GM23248 (cell line): ENCODE measurements at regions not wholly inside any gene's neighbourhood (a gene's known extent, or its start where the extent isn't known, plus 50 kb on each side); places are given as distances from the start of the nearest gene placed in this dataset. TPM values are rescaled to one million over a fixed set of nuclear protein-coding genes. Genes with fewer than 3 reads are reported as not detected.
A peak's percentile ranks its signal among the peaks of the same experiment; 100 is the strongest.

Experiments used
- DNase-seq: peaks from one replicate; pipeline ENCODE4 v3.0.0-alpha.2; 2015
- H2AFZ ChIP-seq: fragments of 200-600 bp; sonication (generic); 2 replicates; pipeline ENCODE4 v1.6.1; 2016; ENCODE audit warnings: antibody characterized with exemption
- H3F3A ChIP-seq: fragments of 200-600 bp; sonication (generic); 2 replicates; pipeline ENCODE4 v1.6.1; 2016; ENCODE audit warnings: mild to moderate bottlenecking, antibody characterized with exemption, mixed run types; ENCODE audit not compliant: insufficient read depth
- H3K27ac ChIP-seq: fragments of 200-600 bp; sonication (generic); 2 replicates; pipeline ENCODE4 v1.5.1; 2016; ENCODE audit warnings: mild to moderate bottlenecking
- H3K27me3 ChIP-seq: fragments of 200-600 bp; sonication (generic); replicated peaks from 2 replicates; pipeline ENCODE4 v1.6.1; 2016; ENCODE audit warnings: mild to moderate bottlenecking; ENCODE audit not compliant: insufficient read depth
- H3K36me3 ChIP-seq: fragments of 200-600 bp; sonication (generic); 2 replicates; pipeline ENCODE4 v1.6.1; 2016; ENCODE audit warnings: low read depth, mild to moderate bottlenecking
- H3K4me1 ChIP-seq: fragments of 200-600 bp; sonication (generic); 2 replicates; pipeline ENCODE4 v1.6.1; 2016; ENCODE audit warnings: mild to moderate bottlenecking; ENCODE audit not compliant: insufficient read depth
- H3K4me2 ChIP-seq: fragments of 200-600 bp; sonication (generic); one replicate; pipeline ENCODE4 v1.6.1; 2016; ENCODE audit warnings: mild to moderate bottlenecking; ENCODE audit not compliant: unreplicated experiment
- H3K4me3 ChIP-seq: fragments of 200-600 bp; sonication (generic); 2 replicates; pipeline ENCODE4 v1.5.1; 2016; ENCODE audit warnings: mild to moderate bottlenecking
- H3K79me2 ChIP-seq: fragments of 200-600 bp; sonication (generic); 2 replicates; pipeline ENCODE4 v1.6.1; 2016; ENCODE audit warnings: mild to moderate bottlenecking; ENCODE audit not compliant: insufficient read depth
- H3K9ac ChIP-seq: fragments of 200-600 bp; sonication (generic); 2 replicates; pipeline ENCODE4 v1.6.1; 2016; ENCODE audit warnings: mild to moderate bottlenecking
- H3K9me2 ChIP-seq: fragments of 200-600 bp; sonication (generic); 2 replicates; pipeline ENCODE4 v1.6.1; 2016; ENCODE audit warnings: mixed run types, mild to moderate bottlenecking, moderate library complexity; ENCODE audit not compliant: insufficient read depth
- H3K9me3 ChIP-seq: fragments of 200-600 bp; sonication (generic); one replicate; pipeline ENCODE4 v1.6.1; 2017; ENCODE audit warnings: low read depth
- H4K20me1 ChIP-seq: fragments of 200-600 bp; sonication (generic); 2 replicates; pipeline ENCODE4 v1.6.0; 2016; ENCODE audit not compliant: insufficient read depth
- EZH2 ChIP-seq: fragments of 200-600 bp; sonication (generic); IDR thresholded peaks from 2 replicates; pipeline ENCODE4 v1.6.1; 2018; ENCODE audit warnings: antibody characterized with exemption, mild to moderate bottlenecking; ENCODE audit not compliant: insufficient read depth, poor library complexity, severe bottlenecking
- EZH2phosphoT487 ChIP-seq: fragments of 200-600 bp; sonication (generic); IDR thresholded peaks from 2 replicates; pipeline ENCODE4 v1.6.1; 2018; ENCODE audit warnings: antibody characterized with exemption, moderate library complexity, mild to moderate bottlenecking, low read depth; ENCODE audit not compliant: insufficient read depth
- WGBS, 2 experiments: methylation state at CpG; one replicate each; pipeline ENCODE4 v1.1.6; 2015 to 2017; ENCODE audit warnings: low lambda C conversion rate in 2 of 2, low coverage in 1 of 2; ENCODE audit errors: missing lambda C conversion rate in 2 of 2; 5-methylcytosine and 5-hydroxymethylcytosine counted together
- in situ Hi-C: fragments of 300-500 bp; cut with MboI; formaldehyde crosslinking; loops from 2 replicates; pipeline ENCODE4 v1.15.0; 2020
- small RNA-seq: library from RNA; depleted of rRNA; stranded (forward); fragments of <200 nt; gene quantifications from one replicate; pipeline ENCODE3, GENCODE V24; 2014; ENCODE audit warnings: low read depth, low replicate concordance

DNA sequence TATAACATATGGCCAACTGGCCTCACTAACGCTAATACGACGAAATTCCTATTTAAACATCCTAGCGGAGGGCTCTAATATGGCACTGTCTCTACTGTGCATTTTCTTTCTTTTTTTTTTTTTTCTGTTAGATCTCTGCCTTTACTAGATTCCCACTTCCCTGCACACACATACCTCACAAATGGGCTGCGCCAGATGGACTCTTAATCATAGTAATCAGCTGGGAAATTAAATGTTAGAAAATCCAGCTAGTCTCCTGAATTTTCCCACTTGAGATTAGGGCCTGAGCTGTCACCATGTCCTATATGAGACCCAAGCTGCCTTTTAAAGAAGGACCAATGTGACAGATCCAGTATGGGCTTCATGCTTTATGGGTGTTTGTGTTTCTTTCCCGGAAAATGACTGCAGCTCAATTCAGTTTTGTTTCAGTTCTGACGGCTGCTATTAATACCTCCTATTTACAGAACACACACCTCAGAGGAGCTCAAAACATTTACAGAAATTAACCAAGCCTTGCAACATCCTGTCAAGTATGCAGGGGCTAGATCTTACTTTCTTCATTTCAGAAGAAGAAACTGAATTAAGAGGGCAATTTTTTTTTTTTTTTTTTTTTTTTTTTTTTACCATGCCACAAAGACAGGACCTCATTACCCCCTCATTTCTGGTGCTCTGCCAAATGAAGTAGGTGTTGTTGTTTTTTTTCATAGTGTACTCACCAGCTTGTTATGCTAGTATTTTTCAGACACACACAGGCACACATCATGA lies 49.8 kb upstream of the BLID start:
- Histone ChIP-seq H2AFZ (no peak overlapping the region), H3K4me2 (peak overlapping the region; percentile 55), H3K4me1 (peaks cover 96% of the 10 kb centered on the region), H3K36me3 (peaks cover 62% of the 10 kb centered on the region), H3K27me3 (no peaks in the 10 kb centered on the region), H4K20me1 (no peaks in the 10 kb centered on the region), H3K4me3 (0 out of 2 replicates have a peak overlapping the region, but pooled peaks have one; percentile 15), H3K79me2 (peaks cover 100% of the 10 kb centered on the region), H3K27ac (peak overlapping the region; percentile 91), H3K9ac (peak overlapping the region; percentile 44; the same call in 1 of the 2 replicates), H3K9me3 (no peaks in the 10 kb centered on the region), H3F3A (peaks cover 93% of the 10 kb centered on the region), H3K9me2 (no peaks in the 10 kb centered on the region)
- no peak for TF ChIP-seq EZH2phosphoT487
- no peak for TF ChIP-seq EZH2
- peak; percentile 46 for DNase-seq
- 78 to 85% methylated on average over 7 of the region's 7 CpGs for WGBS, 2 experiments
- in situ Hi-C loops = no loop called here

Small RNA genes lying in the stretch of these regions (small RNA-seq; reads per million reads assigned to genes)
- gene RNU4ATAC10P (0.37 reads per million), gene RNU4ATAC5P (not detected), gene RNU6-592P (not detected)
